BJ (cell line): ENCODE measurements at regions not wholly inside any gene's neighbourhood (a gene's known extent, or its start where the extent isn't known, plus 50 kb on each side); places are given as distances from the start of the nearest gene placed in this dataset.
A peak's percentile ranks its signal among the peaks of the same experiment; 100 is the strongest.

Experiments used
- CTCF ChIA-PET: fragments of 350-600 bp; formaldehyde crosslinking; extraction: SDS; loops from one replicate; lab custom pipeline; 2021; ENCODE audit warnings: antibody characterized with exemption, inconsistent platforms; lab: Yijun Ruan, JAX
- POLR2A ChIA-PET: fragments of 300-600 bp; sonication (Branson Sonifier 250); formaldehyde crosslinking; extraction: SDS; loops from one replicate; lab custom pipeline; 2021; ENCODE audit warnings: antibody characterized with exemption; lab: Charles Lee
- DNase-seq: peaks from one replicate; pipeline ENCODE4 v3.0.0-alpha.2; 2011; ENCODE audit warnings: low read depth
- H3K27me3 ChIP-seq: 2 replicates; pipeline ENCODE4 v1.6.0; 2011; ENCODE audit warnings: low read length; ENCODE audit not compliant: control insufficient read depth, insufficient read depth
- H3K36me3 ChIP-seq: 2 replicates; pipeline ENCODE4 v1.5.1; 2011; ENCODE audit warnings: low read length; ENCODE audit not compliant: control insufficient read depth, insufficient read depth
- H3K4me3 ChIP-seq: 2 replicates; pipeline ENCODE4 v1.5.1; 2011; ENCODE audit warnings: low read depth, mild to moderate bottlenecking, control low read depth, low read length
- CTCF ChIP-seq: IDR thresholded peaks from 2 replicates; pipeline ENCODE4 v1.5.1; 2011; ENCODE audit warnings: low read depth, mild to moderate bottlenecking, control low read depth, inconsistent platforms, low read length, moderate library complexity; ENCODE audit not compliant: insufficient read depth

- peaks cover 1% of the 10 kb centered on the region; the same call in 1 of the 2 replicates for H3K27me3 ChIP-seq
- peak; percentile 20 for DNase-seq
- H3K4me3 ChIP-seq, result no peak overlapping the region
- POLR2A ChIA-PET, result interaction anchor here (1.0 kb wide), 1 partner anchor 19 kb away, joined by 3 read pairs; no protein-coding TSS in a partner anchor
- CTCF ChIA-PET, result no interaction called here
- no peaks in the 10 kb centered on the region for H3K36me3 ChIP-seq
- no peak for TF ChIP-seq CTCF
These were observed 113.3 kb upstream of the SSTR4 start for GRCh38 chr20:22921595-22922421.

- POLR2A ChIA-PET, result no interaction called here
- Histone ChIP-seq H3K27me3 (peaks cover 1% of the 10 kb centered on the region; the same call in 1 of the 2 replicates), H3K36me3 (no peaks in the 10 kb centered on the region), H3K4me3 (no peak overlapping the region)
- no peak for DNase-seq
- no peak for TF ChIP-seq CTCF
- CTCF ChIA-PET, result no interaction called here
These were observed 112.1 kb upstream of the SSTR4 start for GRCh38 chr20:22922987-22923386.

GRCh38 chr20:22924046-22924737, 110.9 kb upstream of the SSTR4 start:
- Histone ChIP-seq H3K36me3 (no peaks in the 10 kb centered on the region), H3K27me3 (peaks cover 1% of the 10 kb centered on the region; the same call in 1 of the 2 replicates), H3K4me3 (no peak overlapping the region)
- CTCF ChIA-PET, result no interaction called here
- no peak for DNase-seq
- POLR2A ChIA-PET, result no interaction called here
- no peak for TF ChIP-seq CTCF

- ChIA-PET POLR2A (no interaction called here), CTCF (no interaction called here)
- no peaks in the 10 kb centered on the region for H3K36me3 ChIP-seq
- peaks cover 1% of the 10 kb centered on the region; the same call in 1 of the 2 replicates for H3K27me3 ChIP-seq
- DNase-seq, result no peak
- H3K4me3 ChIP-seq, result no peak overlapping the region
- TF ChIP-seq CTCF, result no peak
These were observed 110.0 kb upstream of the SSTR4 start for GRCh38 chr20:22924949-22925612.

- peaks cover 1% of the 10 kb centered on the region; the same call in 1 of the 2 replicates for H3K27me3 ChIP-seq
- CTCF ChIA-PET, result no interaction called here
- no peak for DNase-seq
These were observed 109.5 kb upstream of the SSTR4 start for GRCh38 chr20:22925613-22925983.

More at GRCh38 chr20:22925613-22925983, 109.5 kb upstream of the SSTR4 start:
- Histone ChIP-seq H3K4me3 (no peak overlapping the region), H3K36me3 (no peaks in the 10 kb centered on the region)
- no peak for TF ChIP-seq CTCF
- POLR2A ChIA-PET, result no interaction called here
